ENCODE measurements at regions not wholly inside any gene's neighbourhood (a gene's known extent, or its start where the extent isn't known, plus 50 kb on each side); places are given as distances from the start of the nearest gene placed in this dataset.

DNA sequence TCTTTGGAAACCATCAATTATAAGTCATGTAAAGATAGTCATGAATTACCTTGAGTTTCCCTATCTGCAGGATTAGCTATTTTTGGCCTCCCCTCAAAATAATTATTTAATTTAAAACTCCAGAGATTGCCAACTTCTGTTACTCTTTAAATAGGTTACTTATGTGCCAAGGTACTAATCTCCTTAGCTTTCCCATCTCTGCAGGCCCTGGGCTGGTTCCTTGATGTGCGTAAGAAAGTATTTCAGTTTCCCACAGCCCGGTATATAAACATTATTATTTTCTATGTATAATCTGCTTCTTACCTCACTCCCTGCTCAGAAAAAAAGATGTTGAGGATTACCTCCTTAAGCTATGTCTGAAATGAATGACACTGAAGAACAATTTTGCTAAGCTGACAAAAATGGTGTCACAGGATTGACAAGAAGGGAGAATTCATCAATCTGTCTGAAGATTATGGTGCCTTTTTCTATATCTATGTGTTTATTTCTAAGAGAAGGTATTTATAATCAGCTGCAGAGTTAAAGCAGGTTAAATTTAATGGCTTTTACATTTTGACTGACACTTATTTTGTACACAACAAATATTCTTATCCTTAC is 1697.2 kb upstream of the PCDH20 start (continued):
- TF ChIP-seq MAFK (conservative IDR thresholded peaks at IDR 0.05 in 1 of 2, IDR thresholded peaks at IDR 0.05 in 1 of 2; ENCODE audit: low read length in 2 of 2), result peak; percentile 39 to 46

DNA sequence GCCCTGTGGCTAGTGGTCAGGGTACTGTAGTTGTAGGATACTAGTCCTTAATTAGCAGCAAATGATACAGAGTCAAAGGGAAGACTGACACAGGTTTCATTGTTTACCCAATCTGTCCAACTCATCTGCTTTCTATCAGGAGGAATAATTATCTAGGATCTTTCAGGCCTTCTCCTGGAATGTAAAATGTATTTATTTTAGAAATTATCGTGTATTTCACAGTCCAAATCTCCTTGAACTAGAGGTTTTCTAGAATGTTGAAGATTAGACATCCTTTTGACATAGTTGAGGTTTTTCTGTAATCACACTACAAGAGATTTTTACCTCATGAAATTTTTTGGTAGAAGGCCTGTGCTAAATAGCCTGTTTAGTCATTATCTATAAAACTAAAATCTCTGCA is 1694.8 kb upstream of the PCDH20 start:
- Histone ChIP-seq H3K36me3 (replicated peaks in 1 of 2; ENCODE audit: control insufficient read depth in 1 of 2, insufficient read depth in 2 of 2, low read length in 2 of 2) (no peaks in the 10 kb centered on the region), H3K27ac (ENCODE audit: extremely low read length, insufficient read depth, low read length) (no peak overlapping the region), H3K9ac (ENCODE audit: insufficient read depth, low read depth, low read length) (no peak overlapping the region), H4K20me1 (ENCODE audit: insufficient read depth, low read length) (no peaks in the 10 kb centered on the region), H2AFZ (ENCODE audit: low read length) (no peak overlapping the region), H3K4me2 (ENCODE audit: low read depth, low read length) (no peak overlapping the region), H3K4me3 (replicated peaks in 1 of 3; ENCODE audit: insufficient read depth in 1 of 3, low read depth in 2 of 3, low read length in 3 of 3) (no peak overlapping the region), H3K4me1 (ENCODE audit: insufficient read depth, low read length) (no peaks in the 10 kb centered on the region), H3K9me3 (ENCODE audit: low read length) (no peaks in the 10 kb centered on the region), H3K27me3 (ENCODE audit: control insufficient read depth in 1 of 2, insufficient read depth in 2 of 2, low read length in 2 of 2) (no peaks in the 10 kb centered on the region), H3K79me2 (ENCODE audit: insufficient read depth, low read length) (no peaks in the 10 kb centered on the region)
- in situ Hi-C loops (cut with HindIII; ENCODE audit: extremely low pct_ligation_motif_present, low pct_unique_long_range_greater_than_20kb), result no loop called here
- BruUV-seq (replicated peaks), result no TSS peak
- ATAC-seq, result no peak
- POLR2A ChIA-PET, result no interaction called here
- no peak for DNase-seq (ENCODE audit: low spot score)
- intact Hi-C loops (cut with micrococcal nuclease; ENCODE audit: unreplicated experiment), result no loop called here
- 0% methylated on average over 1 of the region's 1 CpG for WGBS (ENCODE audit: low lambda C conversion rate)
- CTCF ChIA-PET (ENCODE audit: low intra/inter-chr PET ratio, low total read pairs), result no interaction called here
- no peak for FAIRE-seq
- TF ChIP-seq, protein P1, sequence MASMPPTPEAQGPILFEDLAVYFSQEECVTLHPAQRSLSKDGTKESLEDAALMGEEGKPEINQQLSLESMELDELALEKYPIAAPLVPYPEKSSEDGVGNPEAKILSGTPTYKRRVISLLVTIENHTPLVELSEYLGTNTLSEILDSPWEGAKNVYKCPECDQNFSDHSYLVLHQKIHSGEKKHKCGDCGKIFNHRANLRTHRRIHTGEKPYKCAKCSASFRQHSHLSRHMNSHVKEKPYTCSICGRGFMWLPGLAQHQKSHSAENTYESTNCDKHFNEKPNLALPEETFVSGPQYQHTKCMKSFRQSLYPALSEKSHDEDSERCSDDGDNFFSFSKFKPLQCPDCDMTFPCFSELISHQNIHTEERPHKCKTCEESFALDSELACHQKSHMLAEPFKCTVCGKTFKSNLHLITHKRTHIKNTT (CRISPR knock-in tag; IDR thresholded peaks at IDR 0.05), result no peak
- no peak for TF ChIP-seq RARA (CRISPR knock-in tag; IDR thresholded peaks at IDR 0.05)
- no peak for TF ChIP-seq TBL1XR1 (IDR thresholded peaks at IDR 0.05; ENCODE audit: borderline replicate concordance, low read length, partially characterized antibody)
- no peak for TF ChIP-seq ETV5 (CRISPR knock-in tag; IDR thresholded peaks at IDR 0.05; ENCODE audit: borderline replicate concordance)
- no peak for TF ChIP-seq ZFP1 (CRISPR knock-in tag; IDR thresholded peaks at IDR 0.05)
- TF ChIP-seq ARHGAP35 (CRISPR knock-in tag; IDR thresholded peaks at IDR 0.05; ENCODE audit: borderline replicate concordance), result no peak
- no peak for TF ChIP-seq ZNF878 (CRISPR knock-in tag; IDR thresholded peaks at IDR 0.05)
- no peak for TF ChIP-seq CEBPB (IDR thresholded peaks at IDR 0.05; ENCODE audit: borderline replicate concordance, low read depth, low read length)
- TF ChIP-seq, protein P2, sequence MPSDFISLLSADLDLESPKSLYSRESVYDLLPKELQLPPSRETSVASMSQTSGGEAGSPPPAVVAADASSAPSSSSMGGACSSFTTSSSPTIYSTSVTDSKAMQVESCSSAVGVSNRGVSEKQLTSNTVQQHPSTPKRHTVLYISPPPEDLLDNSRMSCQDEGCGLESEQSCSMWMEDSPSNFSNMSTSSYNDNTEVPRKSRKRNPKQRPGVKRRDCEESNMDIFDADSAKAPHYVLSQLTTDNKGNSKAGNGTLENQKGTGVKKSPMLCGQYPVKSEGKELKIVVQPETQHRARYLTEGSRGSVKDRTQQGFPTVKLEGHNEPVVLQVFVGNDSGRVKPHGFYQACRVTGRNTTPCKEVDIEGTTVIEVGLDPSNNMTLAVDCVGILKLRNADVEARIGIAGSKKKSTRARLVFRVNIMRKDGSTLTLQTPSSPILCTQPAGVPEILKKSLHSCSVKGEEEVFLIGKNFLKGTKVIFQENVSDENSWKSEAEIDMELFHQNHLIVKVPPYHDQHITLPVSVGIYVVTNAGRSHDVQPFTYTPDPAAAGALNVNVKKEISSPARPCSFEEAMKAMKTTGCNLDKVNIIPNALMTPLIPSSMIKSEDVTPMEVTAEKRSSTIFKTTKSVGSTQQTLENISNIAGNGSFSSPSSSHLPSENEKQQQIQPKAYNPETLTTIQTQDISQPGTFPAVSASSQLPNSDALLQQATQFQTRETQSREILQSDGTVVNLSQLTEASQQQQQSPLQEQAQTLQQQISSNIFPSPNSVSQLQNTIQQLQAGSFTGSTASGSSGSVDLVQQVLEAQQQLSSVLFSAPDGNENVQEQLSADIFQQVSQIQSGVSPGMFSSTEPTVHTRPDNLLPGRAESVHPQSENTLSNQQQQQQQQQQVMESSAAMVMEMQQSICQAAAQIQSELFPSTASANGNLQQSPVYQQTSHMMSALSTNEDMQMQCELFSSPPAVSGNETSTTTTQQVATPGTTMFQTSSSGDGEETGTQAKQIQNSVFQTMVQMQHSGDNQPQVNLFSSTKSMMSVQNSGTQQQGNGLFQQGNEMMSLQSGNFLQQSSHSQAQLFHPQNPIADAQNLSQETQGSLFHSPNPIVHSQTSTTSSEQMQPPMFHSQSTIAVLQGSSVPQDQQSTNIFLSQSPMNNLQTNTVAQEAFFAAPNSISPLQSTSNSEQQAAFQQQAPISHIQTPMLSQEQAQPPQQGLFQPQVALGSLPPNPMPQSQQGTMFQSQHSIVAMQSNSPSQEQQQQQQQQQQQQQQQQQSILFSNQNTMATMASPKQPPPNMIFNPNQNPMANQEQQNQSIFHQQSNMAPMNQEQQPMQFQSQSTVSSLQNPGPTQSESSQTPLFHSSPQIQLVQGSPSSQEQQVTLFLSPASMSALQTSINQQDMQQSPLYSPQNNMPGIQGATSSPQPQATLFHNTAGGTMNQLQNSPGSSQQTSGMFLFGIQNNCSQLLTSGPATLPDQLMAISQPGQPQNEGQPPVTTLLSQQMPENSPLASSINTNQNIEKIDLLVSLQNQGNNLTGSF (CRISPR knock-in tag; IDR thresholded peaks at IDR 0.05), result no peak
- TF ChIP-seq, protein P3, sequence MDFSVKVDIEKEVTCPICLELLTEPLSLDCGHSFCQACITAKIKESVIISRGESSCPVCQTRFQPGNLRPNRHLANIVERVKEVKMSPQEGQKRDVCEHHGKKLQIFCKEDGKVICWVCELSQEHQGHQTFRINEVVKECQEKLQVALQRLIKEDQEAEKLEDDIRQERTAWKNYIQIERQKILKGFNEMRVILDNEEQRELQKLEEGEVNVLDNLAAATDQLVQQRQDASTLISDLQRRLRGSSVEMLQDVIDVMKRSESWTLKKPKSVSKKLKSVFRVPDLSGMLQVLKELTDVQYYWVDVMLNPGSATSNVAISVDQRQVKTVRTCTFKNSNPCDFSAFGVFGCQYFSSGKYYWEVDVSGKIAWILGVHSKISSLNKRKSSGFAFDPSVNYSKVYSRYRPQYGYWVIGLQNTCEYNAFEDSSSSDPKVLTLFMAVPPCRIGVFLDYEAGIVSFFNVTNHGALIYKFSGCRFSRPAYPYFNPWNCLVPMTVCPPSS (IDR thresholded peaks at IDR 0.05), result no peak
- TF ChIP-seq ZNF746 (CRISPR knock-in tag; IDR thresholded peaks at IDR 0.05), result no peak
- TF ChIP-seq TP53 (CRISPR knock-in tag; conservative IDR thresholded peaks at IDR 0.05), result no peak
- no peak for TF ChIP-seq NCOA1 (CRISPR knock-in tag; IDR thresholded peaks at IDR 0.05)
